ENCODE measurements at regions not wholly inside any gene's neighbourhood (a gene's known extent, or its start where the extent isn't known, plus 50 kb on each side); places are given as distances from the start of the nearest gene placed in this dataset.

DNA sequence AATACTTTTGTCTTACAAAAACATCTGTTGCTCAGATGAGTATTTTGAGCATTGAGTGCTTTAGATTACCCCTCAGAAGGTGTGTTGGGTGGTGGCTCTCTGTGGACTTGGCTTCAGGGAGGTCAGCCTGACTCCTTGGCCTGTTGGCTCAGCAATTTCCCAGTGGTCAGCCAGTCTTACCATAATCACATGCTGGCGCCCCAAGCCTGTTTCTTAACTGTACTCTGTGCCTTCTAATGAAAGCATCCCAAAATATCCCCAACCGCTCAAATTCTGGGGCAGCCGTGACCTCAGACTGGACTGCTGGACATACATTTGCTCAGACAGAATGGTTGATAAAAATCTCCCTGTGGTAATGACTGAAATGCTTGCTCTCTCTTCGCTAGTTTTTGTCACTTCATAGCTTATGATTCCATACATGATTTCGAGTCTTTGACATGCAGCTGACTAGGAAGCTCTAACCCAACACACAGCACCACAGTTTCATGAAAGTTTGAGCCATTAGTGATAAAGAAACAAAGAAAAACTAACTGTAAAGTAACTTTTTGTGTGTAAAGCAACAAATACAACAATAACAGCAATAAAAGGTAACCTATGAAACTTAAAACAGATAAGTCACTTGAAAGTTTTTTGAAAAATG is 562.2 kb upstream of the MEF2C start:
- in situ Hi-C loops (cut with HindIII; ENCODE audit: low sequenced_read_pairs) = no loop called here

DNA sequence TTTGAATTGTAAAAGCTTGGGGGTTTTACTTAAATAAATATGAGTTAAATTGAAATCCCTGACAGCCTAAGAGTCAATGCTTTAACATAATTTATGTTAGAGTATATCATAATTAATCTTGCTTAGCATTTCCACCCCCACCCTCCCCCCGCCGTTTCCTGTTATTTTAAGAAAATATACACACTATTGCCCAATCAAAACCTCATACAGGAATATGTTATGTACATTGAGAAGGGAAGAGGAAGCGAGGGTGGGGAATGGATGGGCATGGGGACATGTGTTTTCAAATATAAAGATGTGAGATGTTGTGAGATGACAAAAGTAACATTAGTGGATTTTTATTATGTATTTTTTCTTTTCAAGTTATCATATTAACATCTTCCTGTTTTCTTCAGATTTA is 561.1 kb upstream of the MEF2C start:
- in situ Hi-C loops (cut with HindIII; ENCODE audit: low sequenced_read_pairs) = no loop called here

DNA sequence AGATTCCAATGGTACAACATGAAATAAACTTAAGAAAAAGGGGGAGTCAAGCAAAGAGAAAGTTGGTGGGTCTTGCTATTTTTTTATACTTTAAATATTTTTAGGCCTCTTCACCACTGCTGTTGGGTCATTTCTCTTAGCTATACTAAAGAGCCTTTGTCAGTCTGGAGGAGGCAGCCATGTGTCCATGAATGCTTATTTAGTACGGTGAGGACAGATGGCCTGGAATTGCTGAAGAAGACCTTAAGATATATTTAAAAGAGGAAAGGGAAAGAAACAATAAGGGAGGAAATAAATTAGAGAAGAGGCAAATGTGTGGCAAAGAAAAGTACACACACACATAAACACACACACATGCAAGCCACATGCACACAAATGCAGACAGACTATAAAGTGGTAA is 560.5 kb upstream of the MEF2C start:
- in situ Hi-C loops (cut with HindIII; ENCODE audit: low sequenced_read_pairs) = no loop called here

DNA sequence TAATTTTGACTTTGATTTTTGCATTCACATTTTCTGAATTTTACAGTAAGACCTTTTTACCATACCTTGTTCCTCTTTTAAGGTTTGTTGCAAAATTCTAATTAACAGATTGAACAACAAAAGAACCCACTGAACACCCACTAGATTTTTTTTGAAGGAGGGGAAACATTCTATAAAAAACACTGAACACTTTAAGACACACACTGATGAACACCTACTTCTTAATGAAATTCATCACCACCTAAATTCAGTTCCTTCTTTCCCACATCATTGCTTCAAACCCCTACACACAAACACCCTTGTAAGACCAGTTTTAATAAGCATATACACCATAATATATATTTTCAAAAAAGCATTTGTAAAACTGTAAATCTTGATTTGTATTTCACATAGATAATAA is 559.0 kb upstream of the MEF2C start:
- in situ Hi-C loops (cut with HindIII; ENCODE audit: low sequenced_read_pairs) = no loop called here

DNA sequence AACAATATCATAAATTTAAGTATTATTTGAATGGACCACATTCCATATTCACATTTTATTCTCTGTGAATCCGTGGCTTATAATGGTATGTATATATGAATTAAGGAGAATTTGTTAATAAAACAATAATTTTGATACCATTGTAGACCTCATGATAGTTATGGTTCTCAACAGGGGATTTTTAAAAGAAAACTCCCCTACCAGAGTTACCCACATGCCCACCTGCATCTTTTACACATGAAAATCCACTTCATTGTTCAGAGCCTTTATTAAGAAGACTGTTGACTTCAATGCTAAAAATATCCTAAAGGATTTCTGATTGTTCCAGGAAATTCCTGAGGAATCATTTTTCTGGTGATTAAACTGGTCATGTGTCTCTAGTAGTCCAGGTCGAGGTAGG is 557.7 kb upstream of the MEF2C start:
- in situ Hi-C loops (cut with HindIII; ENCODE audit: low sequenced_read_pairs) = no loop called here

- in situ Hi-C loops (cut with HindIII; ENCODE audit: low sequenced_read_pairs) = no loop called here
Measured at GRCh38 chr5:89437450-89438435, 554.8 kb upstream of the MEF2C start.

DNA sequence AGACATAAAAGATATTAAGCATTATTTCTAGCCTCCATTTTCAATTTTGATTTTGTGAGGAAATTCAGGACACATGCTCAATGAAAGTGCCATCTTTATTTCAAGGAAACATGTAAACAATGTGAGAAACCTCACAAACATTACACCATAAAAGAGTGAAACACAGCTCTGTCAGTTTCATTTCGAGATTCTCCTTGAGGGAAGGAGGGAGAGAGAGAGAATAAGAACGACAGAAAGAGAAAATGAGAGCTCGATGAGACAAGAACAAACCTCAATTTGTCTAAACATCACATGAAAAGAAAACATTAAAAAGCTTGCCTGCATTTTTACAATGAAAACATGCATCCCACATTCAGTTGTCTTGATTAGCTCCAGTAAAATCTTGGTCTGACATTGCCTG is 553.5 kb upstream of the MEF2C start:
- in situ Hi-C loops (cut with HindIII; ENCODE audit: low sequenced_read_pairs) = no loop called here

GRCh38 chr5:89435347-89435746 is 552.4 kb upstream of the MEF2C start:
- in situ Hi-C loops (cut with HindIII; ENCODE audit: low sequenced_read_pairs) = no loop called here

DNA sequence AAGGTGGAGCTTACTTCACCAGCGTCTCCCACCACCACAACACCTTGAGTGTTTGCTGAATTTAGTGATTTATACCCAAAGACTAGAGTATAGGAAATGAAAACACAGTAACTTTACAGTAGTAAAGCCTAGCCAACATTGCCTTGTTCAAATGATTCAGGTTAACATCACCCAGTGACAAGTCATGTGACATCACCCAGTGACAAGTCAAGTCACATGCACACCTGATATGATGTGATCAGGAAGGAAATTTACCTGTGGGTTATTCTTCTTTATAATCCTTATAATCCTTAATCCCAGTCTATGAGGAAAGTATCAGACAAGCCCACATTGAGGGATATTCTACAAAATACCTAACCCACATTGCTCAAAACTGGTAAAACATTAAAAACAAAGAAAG is 545.6 kb upstream of the MEF2C start:
- in situ Hi-C loops (cut with HindIII; ENCODE audit: low sequenced_read_pairs) = no loop called here

- in situ Hi-C loops (cut with HindIII; ENCODE audit: low sequenced_read_pairs) = no loop called here
Measured at GRCh38 chr5:89425062-89425461, 542.1 kb upstream of the MEF2C start.

GRCh38 chr5:89421035-89421434 is 538.1 kb upstream of the MEF2C start:
- in situ Hi-C loops (cut with HindIII; ENCODE audit: low sequenced_read_pairs) = no loop called here

DNA sequence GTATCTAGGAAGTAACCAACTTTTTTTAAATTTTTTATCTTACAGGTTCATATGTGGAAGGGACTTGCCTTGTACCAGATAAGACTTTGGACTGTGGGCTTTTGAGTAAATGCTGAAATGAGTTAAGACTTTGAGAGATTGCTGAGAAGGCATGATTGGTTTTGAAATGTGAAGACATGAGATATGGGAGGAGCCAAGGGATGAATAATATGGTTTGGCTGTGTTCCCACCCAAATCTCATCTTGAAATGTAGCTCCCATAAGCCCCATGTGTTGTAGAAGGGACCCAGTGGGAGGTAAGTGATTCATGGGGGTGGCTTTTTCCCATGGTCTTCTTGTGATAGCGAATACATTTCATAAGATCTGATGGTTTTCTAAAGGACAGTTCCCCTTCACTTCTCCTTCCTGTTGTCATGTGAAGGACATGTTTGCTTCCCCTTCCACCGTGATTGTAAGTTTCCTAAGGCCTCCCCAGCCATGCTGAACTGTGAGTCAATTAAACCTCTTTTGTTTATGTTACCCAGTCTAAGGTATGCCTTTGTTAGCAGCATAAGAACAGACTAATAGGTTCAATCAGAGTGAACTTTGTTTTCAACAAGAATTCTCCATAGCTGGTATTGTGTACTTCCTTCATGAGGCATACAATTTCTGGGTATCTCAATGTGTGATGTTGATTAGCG is 535.6 kb upstream of the MEF2C start:
- in situ Hi-C loops (cut with HindIII; ENCODE audit: low sequenced_read_pairs) = no loop called here

DNA sequence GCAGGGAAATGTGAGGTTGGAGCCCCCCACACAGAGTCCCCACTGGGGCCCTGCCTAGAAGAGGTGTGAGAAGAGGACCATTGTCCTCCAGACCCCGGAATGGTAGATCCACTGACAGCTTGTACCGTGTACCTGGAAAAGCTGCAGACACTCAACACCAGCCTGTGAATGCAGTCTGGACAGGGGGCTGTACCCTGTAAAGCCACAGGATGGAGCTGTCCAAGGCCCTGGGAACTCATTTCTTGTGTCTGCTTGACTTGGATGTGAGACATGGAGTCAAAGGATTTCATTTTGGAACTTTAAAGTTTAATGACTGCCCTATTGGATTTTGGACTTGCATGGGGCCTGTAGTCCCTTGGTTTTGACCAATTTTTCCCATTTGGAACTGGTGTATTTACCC is 535.0 kb upstream of the MEF2C start:
- in situ Hi-C loops (cut with HindIII; ENCODE audit: low sequenced_read_pairs) = no loop called here

GRCh38 chr5:89417515-89417914 is 534.5 kb upstream of the MEF2C start:
- in situ Hi-C loops (cut with HindIII; ENCODE audit: low sequenced_read_pairs) = no loop called here

DNA sequence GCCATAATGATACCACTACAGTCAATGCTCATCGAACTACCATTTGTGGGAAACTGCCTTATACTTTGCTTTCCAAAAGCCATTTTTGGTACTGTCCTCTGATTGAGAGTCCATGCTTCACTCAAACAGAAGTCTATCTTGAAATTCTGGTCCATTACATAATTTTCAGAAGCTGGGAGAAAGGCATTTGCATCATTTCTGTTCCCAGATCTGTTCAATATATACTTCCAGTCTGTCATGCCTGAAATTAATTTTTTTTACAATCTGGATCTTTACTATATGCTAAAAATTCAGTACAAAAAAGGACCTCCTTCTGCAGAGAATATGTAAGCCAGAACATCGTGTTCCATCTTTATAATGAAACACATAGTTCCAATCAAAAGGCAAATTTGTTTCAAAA is 528.9 kb upstream of the MEF2C start:
- in situ Hi-C loops (cut with HindIII; ENCODE audit: low sequenced_read_pairs) = no loop called here

GRCh38 chr5:89407054-89407453 is 524.1 kb upstream of the MEF2C start:
- in situ Hi-C loops (cut with HindIII; ENCODE audit: low sequenced_read_pairs) = no loop called here

DNA sequence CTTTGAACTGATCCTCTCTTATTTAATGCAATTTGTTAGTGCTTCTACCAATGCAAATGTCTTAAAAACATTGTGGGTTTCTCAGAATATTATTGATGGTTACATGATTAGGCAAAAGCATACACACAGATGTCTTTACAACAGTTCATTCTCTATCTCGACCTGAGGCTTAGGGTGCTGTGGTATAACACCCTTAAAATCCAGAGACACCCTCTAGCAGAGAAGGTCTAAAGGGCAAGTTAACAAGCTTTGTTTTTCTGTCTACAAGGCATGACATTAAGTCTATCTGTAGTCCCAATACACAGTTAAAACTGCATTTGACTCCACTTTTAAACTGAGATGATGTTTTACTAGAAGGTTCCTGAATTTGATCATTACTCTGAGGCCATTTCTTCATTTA is 518.7 kb upstream of the MEF2C start:
- in situ Hi-C loops (cut with HindIII; ENCODE audit: low sequenced_read_pairs) = no loop called here

GRCh38 chr5:89401012-89401411 is 518.0 kb upstream of the MEF2C start:
- in situ Hi-C loops (cut with HindIII; ENCODE audit: low sequenced_read_pairs) = no loop called here

DNA sequence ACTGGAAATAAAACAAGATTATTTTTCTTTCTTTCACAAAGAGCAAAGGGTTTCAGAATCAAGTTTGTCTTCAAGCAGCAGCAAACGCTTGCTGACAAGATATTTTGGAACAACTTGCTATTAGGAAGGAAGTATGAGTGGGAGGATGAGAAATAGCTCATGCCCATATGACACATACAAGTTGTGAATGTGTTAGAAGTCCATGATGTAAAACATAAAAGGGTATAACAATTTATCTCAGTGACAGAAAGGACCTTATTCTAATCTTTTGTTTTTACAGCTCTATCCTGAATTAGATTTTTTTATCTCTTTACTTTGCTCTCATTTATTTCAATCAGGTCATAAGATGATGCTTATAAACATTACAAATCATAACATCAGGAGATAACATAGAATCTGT is 516.6 kb upstream of the MEF2C start:
- in situ Hi-C loops (cut with HindIII; ENCODE audit: low sequenced_read_pairs) = no loop called here

- in situ Hi-C loops (cut with HindIII; ENCODE audit: low sequenced_read_pairs) = no loop called here
Measured at GRCh38 chr5:89397096-89397495, 514.1 kb upstream of the MEF2C start.

- in situ Hi-C loops (cut with HindIII; ENCODE audit: low sequenced_read_pairs) = no loop called here
Measured at GRCh38 chr5:89396278-89396954, 513.4 kb upstream of the MEF2C start.

Measured in endothelial cell of hepatic sinusoid (primary cell).